Cardiac muscle cell (in vitro differentiated cells and primary cell): ENCODE measurements at regions not wholly inside any gene's neighbourhood (a gene's known extent, or its start where the extent isn't known, plus 50 kb on each side); places are given as distances from the start of the nearest gene placed in this dataset.

Experiments
- DNase-seq, 2 donors: peaks; one replicate each; pipeline versions ENCODE4 v3.0.0 to v3.0.0-alpha.2; 2010 to 2017; ENCODE audit warnings: low read depth in 1 of 2, low spot score in 1 of 2
- H3K27ac ChIP-seq: fragments of 200-600 bp; sonication (generic); 2 replicates; pipeline ENCODE4 v1.5.1; 2016
- H3K27me3 ChIP-seq: fragments of 200-600 bp; sonication (generic); 2 replicates; pipeline ENCODE4 v1.6.0; 2016; ENCODE audit warnings: control low read depth
- H3K36me3 ChIP-seq: fragments of 200-600 bp; sonication (generic); 2 replicates; pipeline ENCODE4 v1.5.1; 2016; ENCODE audit warnings: control low read depth
- H3K4me1 ChIP-seq: fragments of 200-600 bp; sonication (generic); 2 replicates; pipeline ENCODE4 v1.8.1; 2017; ENCODE audit warnings: low read depth, mild to moderate bottlenecking, mixed run types
- H3K4me3 ChIP-seq: fragments of 200-600 bp; sonication (generic); 2 replicates; pipeline ENCODE4 v1.5.1; 2016; ENCODE audit warnings: mild to moderate bottlenecking
- H3K9me3 ChIP-seq: fragments of 200-600 bp; sonication (generic); 2 replicates; pipeline ENCODE4 v1.5.1; 2017; ENCODE audit warnings: low read depth, mild to moderate bottlenecking, control low read depth
- TF ChIP-seq, protein P1 (sequence below): IDR thresholded peaks from 2 replicates; pipeline ENCODE4 v1.5.1; 2012; ENCODE audit warnings: low read depth, mild to moderate bottlenecking, low read length

DNA sequence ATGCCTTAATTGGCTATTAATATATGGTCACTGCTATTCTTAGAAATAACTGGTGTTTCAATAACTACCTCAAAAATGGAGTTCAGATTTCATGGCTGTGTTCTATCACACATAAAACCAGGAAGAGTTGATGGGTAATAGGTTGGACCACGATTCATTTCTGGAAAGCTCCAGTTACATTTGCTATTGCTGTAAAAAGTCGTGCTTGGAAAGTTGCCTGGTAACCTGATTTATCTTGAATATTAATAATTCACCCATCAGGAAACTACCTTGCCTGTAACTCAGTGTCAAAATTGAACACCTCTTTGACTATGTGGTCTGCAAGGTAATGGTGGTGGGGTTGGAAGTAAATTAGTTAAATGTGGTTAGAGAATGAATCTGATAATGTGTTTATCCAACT, 104.7 kb upstream of the IFNG-AS1 start:
- peaks cover 17% of the 10 kb centered on the region for H3K4me1 ChIP-seq
- no peak overlapping the region for H3K4me3 ChIP-seq
- no peaks in the 10 kb centered on the region for H3K27me3 ChIP-seq
- DNase-seq = no peak
- H3K9me3 ChIP-seq = no peaks in the 10 kb centered on the region
- H3K27ac ChIP-seq = no peak overlapping the region
- TF ChIP-seq, protein P1, sequence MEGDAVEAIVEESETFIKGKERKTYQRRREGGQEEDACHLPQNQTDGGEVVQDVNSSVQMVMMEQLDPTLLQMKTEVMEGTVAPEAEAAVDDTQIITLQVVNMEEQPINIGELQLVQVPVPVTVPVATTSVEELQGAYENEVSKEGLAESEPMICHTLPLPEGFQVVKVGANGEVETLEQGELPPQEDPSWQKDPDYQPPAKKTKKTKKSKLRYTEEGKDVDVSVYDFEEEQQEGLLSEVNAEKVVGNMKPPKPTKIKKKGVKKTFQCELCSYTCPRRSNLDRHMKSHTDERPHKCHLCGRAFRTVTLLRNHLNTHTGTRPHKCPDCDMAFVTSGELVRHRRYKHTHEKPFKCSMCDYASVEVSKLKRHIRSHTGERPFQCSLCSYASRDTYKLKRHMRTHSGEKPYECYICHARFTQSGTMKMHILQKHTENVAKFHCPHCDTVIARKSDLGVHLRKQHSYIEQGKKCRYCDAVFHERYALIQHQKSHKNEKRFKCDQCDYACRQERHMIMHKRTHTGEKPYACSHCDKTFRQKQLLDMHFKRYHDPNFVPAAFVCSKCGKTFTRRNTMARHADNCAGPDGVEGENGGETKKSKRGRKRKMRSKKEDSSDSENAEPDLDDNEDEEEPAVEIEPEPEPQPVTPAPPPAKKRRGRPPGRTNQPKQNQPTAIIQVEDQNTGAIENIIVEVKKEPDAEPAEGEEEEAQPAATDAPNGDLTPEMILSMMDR = no peak
- H3K36me3 ChIP-seq = no peaks in the 10 kb centered on the region

DNA sequence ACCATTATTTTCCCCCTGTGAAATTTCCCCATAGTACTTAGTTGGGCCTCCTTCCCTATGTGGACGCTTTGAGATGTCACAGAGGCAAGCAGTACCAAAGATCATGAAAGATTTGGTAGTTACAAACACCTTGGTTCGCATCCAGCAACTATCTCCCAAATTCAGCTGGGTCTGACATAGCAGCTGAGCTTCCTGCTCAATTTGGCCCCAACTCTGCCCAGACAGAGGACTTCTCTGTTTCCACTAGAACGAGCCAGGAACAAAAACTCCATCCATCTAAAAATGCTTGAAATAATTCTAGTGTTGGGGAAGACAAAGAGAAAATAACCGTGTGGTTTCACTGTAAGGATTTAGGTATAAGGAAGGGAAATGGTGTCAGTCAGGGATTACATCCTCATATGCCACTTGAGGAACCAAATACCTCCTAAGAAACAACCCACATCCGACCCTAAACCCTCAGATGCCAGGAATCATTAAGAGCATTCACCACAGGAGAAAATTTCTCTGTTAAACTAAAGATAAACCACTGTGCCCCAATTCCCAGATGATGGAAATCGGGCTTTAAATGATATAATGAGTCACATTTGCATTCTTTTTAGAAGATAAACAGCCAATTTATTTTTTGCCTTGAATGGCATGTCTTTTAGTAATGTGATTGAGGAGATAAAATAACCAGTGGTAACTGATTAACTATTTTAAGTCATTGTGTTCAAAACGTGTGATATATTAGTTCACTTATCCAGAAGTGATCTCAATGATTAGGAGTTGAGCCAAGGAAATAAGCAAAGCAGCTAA, 103.7 kb upstream of the IFNG-AS1 start:
- Histone ChIP-seq H3K4me3 (no peak overlapping the region), H3K9me3 (no peaks in the 10 kb centered on the region), H3K4me1 (peaks cover 19% of the 10 kb centered on the region), H3K27ac (no peak overlapping the region), H3K36me3 (no peaks in the 10 kb centered on the region), H3K27me3 (no peaks in the 10 kb centered on the region)
- peak in 1 of 2 donors; percentile 9 for DNase-seq
- TF ChIP-seq, protein P1 = no peak

DNA sequence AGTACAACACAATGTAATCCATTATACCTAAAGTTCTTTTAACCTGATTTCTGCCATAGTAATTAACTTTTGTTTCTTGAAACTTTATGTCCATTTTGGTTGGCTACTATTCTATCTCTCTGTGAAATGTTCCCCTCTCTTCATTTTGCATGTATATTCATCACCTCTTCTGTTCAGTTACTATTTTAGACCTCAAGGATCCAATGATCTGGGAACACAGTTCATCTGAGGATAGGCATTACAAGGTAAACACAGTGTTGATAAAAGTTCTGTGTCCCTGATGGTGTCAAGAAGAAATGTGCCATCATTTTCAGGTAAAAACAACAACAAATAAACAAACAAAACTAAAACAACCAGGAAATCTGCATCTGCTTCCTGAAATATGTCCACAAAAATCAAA, 102.2 kb upstream of the IFNG-AS1 start:
- Histone ChIP-seq H3K4me1 (peaks cover 34% of the 10 kb centered on the region), H3K27ac (no peak overlapping the region), H3K4me3 (no peak overlapping the region), H3K27me3 (no peaks in the 10 kb centered on the region), H3K36me3 (no peaks in the 10 kb centered on the region), H3K9me3 (no peaks in the 10 kb centered on the region)
- TF ChIP-seq, protein P1 = no peak
- DNase-seq = no peak

DNA sequence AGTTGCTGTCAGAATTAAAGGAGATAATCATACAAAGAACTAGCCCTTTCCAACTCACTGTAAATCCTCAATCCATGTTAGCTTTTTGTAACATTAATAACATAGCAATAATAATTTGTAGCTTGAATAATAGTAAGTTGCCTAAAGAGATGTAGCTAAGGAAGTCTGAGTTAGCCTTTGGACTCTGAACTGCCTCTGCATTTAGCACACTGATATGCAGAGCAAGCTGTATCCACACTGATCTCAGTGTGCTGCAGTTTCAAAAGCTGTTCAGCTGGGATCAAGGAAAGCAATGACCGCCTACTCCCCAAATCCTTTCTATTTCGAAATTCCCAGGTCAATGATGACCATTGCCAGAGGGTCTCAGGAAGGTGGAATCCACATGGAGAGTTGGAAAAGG, 99.3 kb upstream of the IFNG-AS1 start:
- no peak for DNase-seq
- Histone ChIP-seq H3K4me1 (peaks cover 59% of the 10 kb centered on the region), H3K4me3 (no peak overlapping the region), H3K9me3 (no peaks in the 10 kb centered on the region), H3K36me3 (no peaks in the 10 kb centered on the region), H3K27ac (peak overlapping the region; percentile 62), H3K27me3 (no peaks in the 10 kb centered on the region)
- TF ChIP-seq, protein P1 = no peak

DNA sequence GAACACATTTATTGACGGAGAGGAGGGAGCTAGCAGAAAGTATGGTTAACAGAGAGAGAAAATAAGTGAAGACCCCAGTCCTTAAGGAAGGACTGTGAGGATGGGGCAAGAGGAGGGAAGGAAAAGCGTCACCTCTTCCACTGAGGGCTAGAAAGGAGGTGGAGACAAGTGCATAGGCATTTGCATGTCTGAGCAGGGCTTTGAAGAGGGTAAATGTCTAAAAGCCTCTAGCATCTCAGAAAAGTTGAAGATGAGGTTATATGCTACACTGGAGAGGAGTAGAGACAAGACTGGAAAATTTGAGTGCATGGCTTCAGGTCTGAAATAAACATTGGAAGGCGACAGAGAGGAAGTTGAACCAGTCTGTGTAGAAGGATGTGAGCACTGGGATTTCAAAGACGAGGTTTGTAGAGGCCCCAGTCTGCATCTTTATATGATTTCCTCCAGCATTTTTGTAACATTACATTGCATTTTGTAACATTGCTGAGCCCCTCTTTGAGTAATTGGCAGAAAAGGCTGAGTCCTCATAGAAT, 98.5 kb upstream of the IFNG-AS1 start:
- no peak overlapping the region for H3K4me3 ChIP-seq
- no peak for DNase-seq
- no peaks in the 10 kb centered on the region for H3K27me3 ChIP-seq
- H3K36me3 ChIP-seq = no peaks in the 10 kb centered on the region
- H3K9me3 ChIP-seq = no peaks in the 10 kb centered on the region
- H3K4me1 ChIP-seq = peaks cover 60% of the 10 kb centered on the region
- peak overlapping the region; percentile 85 for H3K27ac ChIP-seq
- TF ChIP-seq, protein P1 = no peak
